WTC11 (cell line): ENCODE measurements at regions not wholly inside any gene's neighbourhood (a gene's known extent, or its start where the extent isn't known, plus 50 kb on each side); places are given as distances from the start of the nearest gene placed in this dataset.

Source experiments
- ATAC-seq: fragments of 200-7000 bp; cut with Tn5 transposase; 2 replicates; pipeline ENCODE4 v1.10.0; 2021; ENCODE audit warnings: mild to moderate bottlenecking, moderate library complexity
- CTCF ChIA-PET: fragments of 300-600 bp; sonication (Branson Sonifier 250); formaldehyde crosslinking; loops from one replicate; lab custom pipeline; 2021; ENCODE audit warnings: antibody characterized with exemption; lab: Charles Lee
- POLR2A ChIA-PET: fragments of 350-600 bp; sonication (Branson Sonifier 250); formaldehyde crosslinking; loops from one replicate; lab custom pipeline; 2021; ENCODE audit warnings: antibody characterized with exemption; lab: Charles Lee
- DNase-seq: peaks from one replicate; pipeline ENCODE4 v3.0.0; 2021; ENCODE audit warnings: low spot score
- H3K27ac Mint-ChIP-seq: 2 replicates; pipeline ENCODE4 v1.8.0; 2021; ENCODE audit warnings: mixed read lengths
- H3K27me3 Mint-ChIP-seq: 2 replicates; pipeline ENCODE4 v1.8.0; 2021; ENCODE audit warnings: low read depth, mild to moderate bottlenecking, moderate library complexity, mixed read lengths
- H3K36me3 Mint-ChIP-seq: 2 replicates; pipeline ENCODE4 v1.8.0; 2021; ENCODE audit warnings: mixed read lengths
- H3K4me1 Mint-ChIP-seq: 2 replicates; pipeline ENCODE4 v1.8.0; 2022; ENCODE audit warnings: mixed read lengths
- H3K4me3 Mint-ChIP-seq: 2 replicates; pipeline ENCODE4 v1.8.0; 2021; ENCODE audit warnings: mild to moderate bottlenecking, moderate library complexity, mixed read lengths
- H3K9me3 Mint-ChIP-seq: 2 replicates; pipeline ENCODE4 v1.8.0; 2021; ENCODE audit warnings: mixed read lengths
- ATF6 ChIP-seq: sonication (generic); formaldehyde crosslinking; IDR thresholded peaks from 2 replicates; pipeline ENCODE4 v1.8.1; 2023; ENCODE audit warnings: mild to moderate bottlenecking, missing genetic modification reagents
- E2F1 ChIP-seq: sonication (generic); formaldehyde crosslinking; IDR thresholded peaks from 2 replicates; pipeline ENCODE4 v1.8.0; 2022; ENCODE audit warnings: mild to moderate bottlenecking, missing genetic modification reagents
- E2F4 ChIP-seq: sonication (generic); formaldehyde crosslinking; IDR thresholded peaks from 2 replicates; pipeline ENCODE4 v1.8.1; 2022; ENCODE audit warnings: low read depth, mild to moderate bottlenecking, moderate library complexity, missing genetic modification reagents, borderline replicate concordance
- EMX1 ChIP-seq: fragments of 250-450 bp; sonication (Bioruptor Pico); IDR thresholded peaks from 2 replicates; pipeline ENCODE4 v1.8.0; 2021; ENCODE audit warnings: mild to moderate bottlenecking
- GABPB1 ChIP-seq: sonication (generic); formaldehyde crosslinking; IDR thresholded peaks from 2 replicates; pipeline ENCODE4 v1.8.1; 2023; ENCODE audit warnings: mild to moderate bottlenecking, missing genetic modification reagents
- JAZF1 ChIP-seq: fragments of 250-450 bp; sonication (Bioruptor Pico); IDR thresholded peaks from 2 replicates; pipeline ENCODE4 v1.9.0; 2021; ENCODE audit warnings: moderate library complexity, mild to moderate bottlenecking, inconsistent platforms
- PRDM15 ChIP-seq: sonication (generic); formaldehyde crosslinking; IDR thresholded peaks from 2 replicates; pipeline ENCODE4 v1.8.0; 2022; ENCODE audit warnings: missing genetic modification reagents
- RELA ChIP-seq: sonication (generic); formaldehyde crosslinking; IDR thresholded peaks from 2 replicates; pipeline ENCODE4 v1.8.1; 2022; ENCODE audit warnings: missing genetic modification reagents, mild to moderate bottlenecking, borderline replicate concordance
- STAT6 ChIP-seq: sonication (generic); formaldehyde crosslinking; conservative IDR thresholded peaks from 2 replicates; pipeline ENCODE4 v1.8.1; 2023; ENCODE audit warnings: mild to moderate bottlenecking, low read depth, missing genetic modification reagents, moderate library complexity
- ZBTB21 ChIP-seq: sonication (generic); formaldehyde crosslinking; IDR thresholded peaks from 2 replicates; pipeline ENCODE4 v1.8.1; 2023; ENCODE audit warnings: mild to moderate bottlenecking, missing genetic modification reagents, borderline replicate concordance
- ZBTB43 ChIP-seq: sonication (generic); formaldehyde crosslinking; IDR thresholded peaks from 2 replicates; pipeline ENCODE4 v1.8.1; 2023; ENCODE audit warnings: mild to moderate bottlenecking, missing genetic modification reagents
- ZNF121 ChIP-seq: sonication (generic); formaldehyde crosslinking; IDR thresholded peaks from 2 replicates; pipeline ENCODE4 v1.8.0; 2023; ENCODE audit warnings: missing genetic modification reagents
- ZNF219 ChIP-seq: sonication (generic); formaldehyde crosslinking; IDR thresholded peaks from 2 replicates; pipeline ENCODE4 v1.8.0; 2023; ENCODE audit warnings: missing genetic modification reagents, mild to moderate bottlenecking, borderline replicate concordance
- ZNF396 ChIP-seq: fragments of 250-450 bp; sonication (Bioruptor Pico); IDR thresholded peaks from 2 replicates; pipeline ENCODE4 v1.8.0; 2021; ENCODE audit warnings: mild to moderate bottlenecking, moderate library complexity, borderline replicate concordance
- ZNF425 ChIP-seq: fragments of 250-450 bp; sonication (Bioruptor Pico); conservative IDR thresholded peaks from 2 replicates; pipeline ENCODE4 v1.9.0; 2021; ENCODE audit warnings: mild to moderate bottlenecking
- ZSCAN18 ChIP-seq: fragments of 250-450 bp; sonication (Bioruptor Pico); IDR thresholded peaks from 2 replicates; pipeline ENCODE4 v2.1.2; 2022; ENCODE audit warnings: mild to moderate bottlenecking, moderate library complexity

GRCh38 chr2:16400127-16400623 lies 265.5 kb downstream of the CYRIA start (continued):
- TF ChIP-seq PRDM15 (CRISPR knock-in tag), result no peak
- no peak for TF ChIP-seq E2F1 (CRISPR knock-in tag)
- no peak for TF ChIP-seq ATF6 (CRISPR knock-in tag)
- no peak for TF ChIP-seq RELA (CRISPR knock-in tag)
- no peak for TF ChIP-seq ZNF219
- no peak for TF ChIP-seq JAZF1 (CRISPR knock-in tag)
- no peak for TF ChIP-seq ZNF396 (CRISPR knock-in tag)

GRCh38 chr2:16398486-16399043 lies 267.1 kb downstream of the CYRIA start:
- ATAC-seq, result no peak
- H3K27ac Mint-ChIP-seq, result no peak overlapping the region
- ChIA-PET CTCF (no interaction called here), POLR2A (no interaction called here)
- no peak for DNase-seq
- no peaks in the 10 kb centered on the region for H3K36me3 Mint-ChIP-seq
- no peaks in the 10 kb centered on the region for H3K4me1 Mint-ChIP-seq
- H3K27me3 Mint-ChIP-seq, result no peaks in the 10 kb centered on the region
- no peaks in the 10 kb centered on the region for H3K9me3 Mint-ChIP-seq
- H3K4me3 Mint-ChIP-seq, result no peak overlapping the region
- no peak for TF ChIP-seq E2F4
- TF ChIP-seq ZSCAN18 (CRISPR knock-in tag), result no peak
- TF ChIP-seq GABPB1 (CRISPR knock-in tag), result no peak
- no peak for TF ChIP-seq EMX1 (CRISPR knock-in tag)
- no peak for TF ChIP-seq ZNF219
- TF ChIP-seq ZBTB43 (CRISPR knock-in tag), result no peak
- no peak for TF ChIP-seq STAT6 (CRISPR knock-in tag)
- TF ChIP-seq ZNF425 (CRISPR knock-in tag), result no peak
- no peak for TF ChIP-seq ZNF121 (CRISPR knock-in tag)
- no peak for TF ChIP-seq ZBTB21 (CRISPR knock-in tag)
